Small intestine (tissue), 7 donors: ENCODE measurements at regions not wholly inside any gene's neighbourhood (a gene's known extent, or its start where the extent isn't known, plus 50 kb on each side); places are given as distances from the start of the nearest gene placed in this dataset.
"Not testable (repeated sequence)": the region's sequence is repeated elsewhere in the genome, so short reads cannot be mapped to it uniquely, and the experiment has no call there.

Experiments
- DNase-seq, 2 donors: peaks; one replicate each; pipeline versions ENCODE4 v3.0.0 to v3.0.0-alpha.2; 2013
- FAIRE-seq: peaks from 2 replicates; lab custom pipeline; 2012; peaks lifted over from hg19 to GRCh38; lab: Jason Lieb, UNC
- H3K27ac ChIP-seq, 3 donors: one replicate each; pipeline ENCODE4 v1.5.1; 2013; ENCODE audit warnings: low read length in 2 of 3, mild to moderate bottlenecking in 2 of 3, control low read depth in 1 of 3, inconsistent platforms in 1 of 3, low read depth in 1 of 3, moderate library complexity in 1 of 3
- H3K27me3 ChIP-seq, 3 donors: one replicate each; pipeline ENCODE4 v1.6.1; 2013; ENCODE audit warnings: low read length in 3 of 3, inconsistent platforms in 1 of 3; ENCODE audit not compliant: control insufficient read depth in 3 of 3, insufficient read depth in 3 of 3
- H3K36me3 ChIP-seq, 3 donors: one replicate each; pipeline ENCODE4 v1.6.1; 2013; ENCODE audit warnings: low read length in 3 of 3, inconsistent platforms in 1 of 3, low read depth in 1 of 3, mild to moderate bottlenecking in 1 of 3, moderate library complexity in 1 of 3; ENCODE audit not compliant: control insufficient read depth in 3 of 3, insufficient read depth in 2 of 3
- H3K4me1 ChIP-seq, 3 donors: one replicate each; pipeline ENCODE4 v1.6.1; 2013; ENCODE audit warnings: low read length in 2 of 3, inconsistent platforms in 1 of 3, low read depth in 1 of 3, mild to moderate bottlenecking in 1 of 3, moderate library complexity in 1 of 3; ENCODE audit not compliant: control insufficient read depth in 3 of 3, insufficient read depth in 2 of 3
- H3K4me3 ChIP-seq, 3 donors: one replicate each; pipeline ENCODE4 v1.5.1; 2013; ENCODE audit warnings: low read length in 3 of 3, control low read depth in 1 of 3, inconsistent platforms in 1 of 3, low read depth in 1 of 3, mild to moderate bottlenecking in 1 of 3, moderate library complexity in 1 of 3
- H3K9me3 ChIP-seq, 2 donors: one replicate each; pipeline ENCODE4 v1.6.1; 2013; ENCODE audit warnings: low read depth in 1 of 2, low read length in 1 of 2; ENCODE audit not compliant: control insufficient read depth in 2 of 2, insufficient read depth in 1 of 2
- WGBS, 3 donors: extraction: QIAGEN DNeasy Blood & Tissue Kit; methylation state at CpG; one replicate each; pipeline ENCODE4 v1.1.7; 2013; 5-methylcytosine and 5-hydroxymethylcytosine counted together
- donor health status: healthy with polysubstance abuse.
- donor health status: control.
- donor health status: control.
- donor health status: Bipolar disorder and iron deficiency.
- donor health status: healthy.

- Histone ChIP-seq H3K27ac (no peak overlapping the region), H3K4me3 (no peak overlapping the region), H3K36me3 (no peaks in the 10 kb centered on the region), H3K9me3 (no peaks in the 10 kb centered on the region), H3K4me1 (no peaks in the 10 kb centered on the region), H3K27me3 (no peaks in the 10 kb centered on the region)
- no peak for DNase-seq
- no peak for FAIRE-seq
Measured at GRCh38 chr12:116670859-116671258, 67.0 kb downstream of the SPRING1 start.

- 89 to 95% (median 89%) methylated on average over 9 to 10 of the region's 10 CpGs for WGBS, 3 donors
- no peaks in the 10 kb centered on the region for H3K36me3 ChIP-seq
- no peak overlapping the region for H3K27ac ChIP-seq
- peaks cover 0 to 1% (median 0%) of the 10 kb centered on the region in 3 donors for H3K4me1 ChIP-seq
- FAIRE-seq (no peak), DNase-seq (no peak)
- no peak overlapping the region for H3K4me3 ChIP-seq
- no peaks in the 10 kb centered on the region for H3K27me3 ChIP-seq
- H3K9me3 ChIP-seq, result no peaks in the 10 kb centered on the region
Measured at GRCh38 chr12:116667752-116668151, 70.1 kb downstream of the SPRING1 start.

DNA sequence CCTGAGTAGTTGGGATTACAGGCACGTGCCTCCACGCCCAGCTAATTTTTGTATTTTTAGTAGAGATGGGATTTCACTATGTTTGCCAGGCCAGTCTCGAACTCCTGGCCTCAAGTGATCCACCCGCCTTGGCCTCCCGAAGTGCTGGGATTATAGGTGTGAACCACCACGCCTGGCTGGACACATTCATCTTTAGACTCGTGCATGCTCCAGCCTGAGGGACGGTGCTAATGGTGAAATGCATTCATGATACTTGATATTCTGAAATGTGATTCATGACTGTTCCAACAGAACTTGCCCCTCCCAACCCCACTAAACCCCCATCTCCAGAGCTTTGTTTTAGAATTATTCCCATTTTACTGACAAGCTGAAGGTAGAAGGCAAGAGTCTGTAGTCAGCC lies 71.0 kb downstream of the SPRING1 start:
- peaks cover 0 to 10% (median 0%) of the 10 kb centered on the region in 3 donors for H3K4me1 ChIP-seq
- H3K36me3 ChIP-seq, FAIRE-seq, H3K27me3 ChIP-seq, H3K4me3 ChIP-seq, H3K9me3 ChIP-seq, DNase-seq, H3K27ac ChIP-seq: not testable (repeated sequence)
- WGBS, 3 donors, result 90 to 94% (median 93%) methylated on average over 8 of the region's 8 CpGs

- H3K36me3 ChIP-seq, result no peaks in the 10 kb centered on the region
- 84 to 96% (median 93%) methylated on average over 10 of the region's 10 CpGs for WGBS, 3 donors
- FAIRE-seq (no peak), DNase-seq (no peak)
- peak overlapping the region in 1 of 3 donors; percentile 46 for H3K27ac ChIP-seq
- no peak overlapping the region for H3K4me3 ChIP-seq
- no peaks in the 10 kb centered on the region for H3K9me3 ChIP-seq
- H3K4me1 ChIP-seq, result peaks cover 0 to 10% (median 0%) of the 10 kb centered on the region in 3 donors
- H3K27me3 ChIP-seq, result no peaks in the 10 kb centered on the region
Measured at GRCh38 chr12:116666305-116666673, 71.6 kb downstream of the SPRING1 start.

DNA sequence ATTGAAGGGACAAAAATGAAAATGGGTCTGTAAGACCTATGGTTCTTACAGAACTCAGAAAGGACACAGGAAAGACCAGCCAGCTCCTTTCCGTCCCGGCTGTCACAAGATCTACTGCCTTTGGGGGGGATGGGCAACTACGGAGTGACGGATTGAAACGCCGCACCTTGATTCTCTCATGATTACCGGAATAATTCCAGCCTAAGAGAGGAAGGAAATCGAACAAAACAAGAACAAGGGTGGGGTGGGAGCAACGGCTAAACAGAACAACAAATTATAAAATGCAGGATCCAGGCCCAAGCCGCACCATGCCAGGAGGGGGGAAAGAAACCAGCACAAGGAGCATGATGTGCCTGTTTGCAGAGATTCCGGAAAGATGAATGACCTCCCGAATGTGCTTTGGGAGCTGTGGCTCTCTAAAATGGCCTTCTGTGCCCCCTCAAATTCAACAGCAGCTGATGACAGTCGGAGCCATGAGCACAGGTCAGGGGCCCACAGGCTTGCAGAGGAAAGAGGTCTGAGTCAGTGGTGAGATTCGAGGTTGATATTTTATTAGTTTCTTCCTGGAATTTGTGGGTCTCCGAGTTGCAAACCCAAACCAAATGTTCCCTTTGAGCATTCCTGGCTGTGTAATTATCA lies 72.1 kb downstream of the SPRING1 start:
- Histone ChIP-seq H3K4me1 (peaks cover 0 to 10% (median 0%) of the 10 kb centered on the region in 3 donors), H3K27ac (no peak overlapping the region), H3K4me3 (no peak overlapping the region), H3K27me3 (no peaks in the 10 kb centered on the region), H3K9me3 (no peaks in the 10 kb centered on the region), H3K36me3 (no peaks in the 10 kb centered on the region)
- no peak for FAIRE-seq
- DNase-seq, result no peak
- WGBS, 3 donors, result 83 to 87% (median 87%) methylated on average over 15 of the region's 15 CpGs

GRCh38 chr12:116664085-116664484 lies 73.8 kb downstream of the SPRING1 start:
- Histone ChIP-seq H3K9me3 (no peaks in the 10 kb centered on the region), H3K4me3 (no peak overlapping the region), H3K36me3 (no peaks in the 10 kb centered on the region), H3K27ac (no peak overlapping the region), H3K4me1 (peaks cover 0 to 10% (median 0%) of the 10 kb centered on the region in 3 donors), H3K27me3 (no peaks in the 10 kb centered on the region)
- no peak for DNase-seq
- 89 to 91% (median 89%) methylated on average over 4 of the region's 4 CpGs for WGBS, 3 donors
- no peak for FAIRE-seq

- DNase-seq, result peak; percentile 57 to 62
- 13 to 29% (median 27%) methylated on average over 21 of the region's 21 CpGs for WGBS, 3 donors
- H3K4me3 ChIP-seq, result no peak overlapping the region
- H3K27ac ChIP-seq, result no peak overlapping the region
- no peak for FAIRE-seq
- peaks cover 0 to 17% (median 0%) of the 10 kb centered on the region in 3 donors for H3K4me1 ChIP-seq
- no peaks in the 10 kb centered on the region for H3K36me3 ChIP-seq
- no peaks in the 10 kb centered on the region for H3K27me3 ChIP-seq
- H3K9me3 ChIP-seq, result no peaks in the 10 kb centered on the region
Measured at GRCh38 chr12:116662612-116663144, 75.2 kb downstream of the SPRING1 start.

DNA sequence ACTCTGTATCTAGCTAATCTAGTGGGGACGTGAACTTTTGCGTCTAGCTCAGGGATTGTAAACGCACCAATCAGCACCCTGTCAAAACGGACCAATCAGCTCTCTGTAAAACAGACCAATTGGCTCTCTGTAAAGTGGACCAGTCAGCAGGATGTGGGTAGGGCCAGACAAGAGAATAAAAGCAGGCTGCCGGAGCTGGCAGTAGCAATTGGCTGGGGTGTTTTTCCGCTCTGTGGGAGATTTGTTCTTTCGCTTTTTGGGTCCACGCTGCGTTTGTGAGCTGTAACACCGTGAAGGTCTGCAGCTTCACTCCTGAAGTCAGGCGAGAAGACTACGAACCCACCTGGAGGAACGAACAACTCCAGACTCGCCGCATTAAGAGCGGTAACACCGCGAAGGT lies 76.5 kb downstream of the SPRING1 start:
- H3K27me3 ChIP-seq, result peaks cover 0 to 4% (median 0%) of the 10 kb centered on the region in 3 donors
- no peak overlapping the region for H3K4me3 ChIP-seq
- FAIRE-seq, result no peak
- H3K9me3 ChIP-seq, result no peaks in the 10 kb centered on the region
- WGBS, 3 donors, result 93 to 96% (median 95%) methylated on average over 18 of the region's 18 CpGs
- no peak overlapping the region for H3K27ac ChIP-seq
- H3K4me1 ChIP-seq, result peaks cover 0 to 17% (median 0%) of the 10 kb centered on the region in 3 donors
- no peaks in the 10 kb centered on the region for H3K36me3 ChIP-seq
- DNase-seq, result no peak
